ENCODE measurements at regions not wholly inside any gene's neighbourhood (a gene's known extent, or its start where the extent isn't known, plus 50 kb on each side); places are given as distances from the start of the nearest gene placed in this dataset.

DNA sequence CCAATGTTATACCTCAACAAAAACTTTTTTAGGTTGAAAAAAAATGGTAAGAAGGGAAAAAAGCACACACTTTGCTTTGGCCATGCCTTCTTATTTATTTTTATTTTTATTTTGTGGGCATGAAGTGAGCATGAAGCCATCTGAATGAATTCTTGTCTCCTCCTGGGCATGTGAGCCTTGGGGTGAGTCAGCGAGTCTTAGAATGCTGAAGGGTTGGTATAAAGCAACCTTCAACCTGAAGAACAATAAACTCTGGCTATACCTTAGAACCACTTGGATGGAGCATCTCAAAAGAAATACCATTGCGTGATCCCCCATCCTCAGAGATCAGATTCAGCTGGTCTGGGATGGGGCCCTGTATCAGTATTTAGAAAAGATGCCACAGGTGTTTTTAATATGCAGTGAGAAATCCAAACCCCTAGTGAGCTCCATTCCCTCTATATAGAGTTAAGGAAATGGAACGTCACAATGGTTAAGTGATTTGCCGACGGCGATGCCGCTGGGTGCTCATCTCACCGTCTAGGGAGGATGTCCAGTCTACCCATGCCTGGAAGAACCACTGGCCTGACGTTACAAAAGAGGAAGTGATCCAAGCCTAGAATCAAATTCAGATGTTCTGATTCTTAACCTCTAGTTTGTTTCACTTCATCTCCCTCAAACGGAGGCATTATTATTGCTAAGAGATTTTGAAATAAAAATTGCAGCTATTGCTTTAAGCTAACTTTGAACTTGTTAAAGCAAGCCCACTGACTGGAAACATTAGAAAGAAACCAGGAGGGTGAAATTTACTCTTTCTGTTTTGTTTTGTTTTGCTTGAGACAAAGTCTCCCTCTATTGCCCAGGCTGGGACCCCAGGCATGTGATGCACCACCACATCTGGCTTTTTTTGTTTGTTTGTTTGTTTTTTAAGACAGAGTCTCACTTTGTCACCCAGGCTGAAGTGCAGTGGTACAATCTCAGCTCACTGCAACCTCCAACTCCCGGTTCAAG lies 67.1 kb downstream of the EDN1 start:
- Histone ChIP-seq H4K5ac (ENCODE audit: insufficient read length, low read depth, low read length) (no peak overlapping the region), H3K56ac (ENCODE audit: insufficient read length, low read depth, low read length) (no peak overlapping the region), H4K20me1 (ENCODE audit: control insufficient read depth, insufficient read depth, insufficient read length) (no peaks in the 10 kb centered on the region), H3K4me2 (ENCODE audit: insufficient read depth, insufficient read length, low read length) (no peak overlapping the region), H3K4me1 (ENCODE audit: insufficient read depth, low read length) (0 out of 2 replicates have a peak, but pooled peaks cover 4% of the 10 kb centered on the region), H2AK5ac (ENCODE audit: insufficient read length, low read length) (no peak overlapping the region), H3K4ac (ENCODE audit: low read depth, low read length) (no peak overlapping the region), H3K23ac (ENCODE audit: insufficient read length, low read depth, low read length) (no peak overlapping the region), H3K9me3 (ENCODE audit: control insufficient read depth, low read depth, low read length) (no peaks in the 10 kb centered on the region), H4K8ac (replicated peaks; ENCODE audit: insufficient read length, low read depth, low read length) (no peak overlapping the region), H3K18ac (ENCODE audit: insufficient read length, low read depth, low read length) (no peak overlapping the region), H3K14ac (ENCODE audit: insufficient read depth, low read length) (no peak overlapping the region), H2BK20ac (ENCODE audit: low read depth, low read length, poor library complexity, severe bottlenecking) (no peak overlapping the region), H3K79me2 (ENCODE audit: insufficient read depth, low read length) (no peaks in the 10 kb centered on the region), H4K91ac (ENCODE audit: insufficient read length, low read depth, low read length) (no peak overlapping the region), H3K27ac (ENCODE audit: insufficient read length, low read depth, low read length) (no peak overlapping the region), H3T11ph (ENCODE audit: low read length) (no peak overlapping the region), H2BK120ac (ENCODE audit: low read depth, low read length, poor library complexity, severe bottlenecking) (no peak overlapping the region), H3K23me2 (ENCODE audit: insufficient read length, low read depth, low read length, poor library complexity, severe bottlenecking) (no peaks in the 10 kb centered on the region), H2BK5ac (ENCODE audit: insufficient read length, low read length) (no peak overlapping the region), H3K79me1 (ENCODE audit: insufficient read depth, low read depth, low read length, poor library complexity, severe bottlenecking) (no peaks in the 10 kb centered on the region), H3K27me3 (ENCODE audit: insufficient read depth, low read length) (no peaks in the 10 kb centered on the region), H3K9ac (ENCODE audit: extremely low read depth, insufficient read length, low read length) (no peak overlapping the region), H2AFZ (ENCODE audit: low read length) (no peak overlapping the region), H2BK15ac (ENCODE audit: low read depth, low read length) (no peak overlapping the region), H2BK12ac (ENCODE audit: insufficient read length, low read depth, low read length) (no peak overlapping the region)
- H3K9me3 Mint-ChIP-seq, result peaks cover 14 to 15% of the 10 kb centered on the region in 2 experiments
- H3K27ac Mint-ChIP-seq, result no peak overlapping the region
- TF ChIP-seq, protein P1, sequence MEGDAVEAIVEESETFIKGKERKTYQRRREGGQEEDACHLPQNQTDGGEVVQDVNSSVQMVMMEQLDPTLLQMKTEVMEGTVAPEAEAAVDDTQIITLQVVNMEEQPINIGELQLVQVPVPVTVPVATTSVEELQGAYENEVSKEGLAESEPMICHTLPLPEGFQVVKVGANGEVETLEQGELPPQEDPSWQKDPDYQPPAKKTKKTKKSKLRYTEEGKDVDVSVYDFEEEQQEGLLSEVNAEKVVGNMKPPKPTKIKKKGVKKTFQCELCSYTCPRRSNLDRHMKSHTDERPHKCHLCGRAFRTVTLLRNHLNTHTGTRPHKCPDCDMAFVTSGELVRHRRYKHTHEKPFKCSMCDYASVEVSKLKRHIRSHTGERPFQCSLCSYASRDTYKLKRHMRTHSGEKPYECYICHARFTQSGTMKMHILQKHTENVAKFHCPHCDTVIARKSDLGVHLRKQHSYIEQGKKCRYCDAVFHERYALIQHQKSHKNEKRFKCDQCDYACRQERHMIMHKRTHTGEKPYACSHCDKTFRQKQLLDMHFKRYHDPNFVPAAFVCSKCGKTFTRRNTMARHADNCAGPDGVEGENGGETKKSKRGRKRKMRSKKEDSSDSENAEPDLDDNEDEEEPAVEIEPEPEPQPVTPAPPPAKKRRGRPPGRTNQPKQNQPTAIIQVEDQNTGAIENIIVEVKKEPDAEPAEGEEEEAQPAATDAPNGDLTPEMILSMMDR (conservative IDR thresholded peaks at IDR 0.05), result no peak
- H3K27me3 Mint-ChIP-seq (ENCODE audit: low read depth), result no peaks in the 10 kb centered on the region
- H3K4me3 Mint-ChIP-seq, result no peak overlapping the region
- H3K4me1 Mint-ChIP-seq, result peaks cover 31 to 32% of the 10 kb centered on the region in 2 experiments
- WGBS (ENCODE audit: extremely low coverage, insufficient read length, low lambda C conversion rate), result no CpG with 5 or more reads among the region's 11 CpGs
- no peak for DNase-seq
- H3K36me3 Mint-ChIP-seq (ENCODE audit: insufficient read depth in 1 of 3, low read depth in 3 of 3), result peaks cover 7 to 14% (median 8%) of the 10 kb centered on the region in 3 experiments

Data from H9 (cell line).